H9 (cell line): ENCODE measurements at regions not wholly inside any gene's neighbourhood (a gene's known extent, or its start where the extent isn't known, plus 50 kb on each side); places are given as distances from the start of the nearest gene placed in this dataset.

Source experiments
- DNase-seq: peaks from one replicate; pipeline ENCODE4 v3.0.0-alpha.2; 2017
- H2AFZ ChIP-seq: one replicate; pipeline ENCODE4 v1.6.1; 2013; ENCODE audit warnings: mild to moderate bottlenecking, low read length, control low read depth, moderate library complexity
- H2AK5ac ChIP-seq: 2 replicates; pipeline ENCODE4 v1.6.1; 2013; ENCODE audit warnings: low read length, control low read depth, mixed read lengths; ENCODE audit not compliant: insufficient read length
- H2BK120ac ChIP-seq: one replicate; pipeline ENCODE4 v1.6.1; 2013; ENCODE audit warnings: low read depth, mild to moderate bottlenecking, low read length, control low read depth, inconsistent platforms; ENCODE audit not compliant: poor library complexity, severe bottlenecking
- H2BK12ac ChIP-seq: 2 replicates; pipeline ENCODE4 v1.6.1; 2013; ENCODE audit warnings: low read length, control low read depth, mixed read lengths, low read depth; ENCODE audit not compliant: insufficient read length
- H2BK15ac ChIP-seq: 2 replicates; pipeline ENCODE4 v1.6.1; 2013; ENCODE audit warnings: low read depth, low read length, control low read depth
- H2BK20ac ChIP-seq: one replicate; pipeline ENCODE4 v1.6.1; 2013; ENCODE audit warnings: low read depth, mild to moderate bottlenecking, low read length, control low read depth, inconsistent platforms; ENCODE audit not compliant: poor library complexity, severe bottlenecking
- H2BK5ac ChIP-seq: 2 replicates; pipeline ENCODE4 v1.6.1; 2013; ENCODE audit warnings: low read length, control low read depth, mixed read lengths; ENCODE audit not compliant: insufficient read length
- H3K14ac ChIP-seq: 2 replicates; pipeline ENCODE4 v1.6.1; 2013; ENCODE audit warnings: low read length, control low read depth; ENCODE audit not compliant: insufficient read depth
- H3K18ac ChIP-seq: 2 replicates; pipeline ENCODE4 v1.6.1; 2013; ENCODE audit warnings: low read depth, mild to moderate bottlenecking, mixed read lengths, low read length, control low read depth; ENCODE audit not compliant: insufficient read length
- H3K23ac ChIP-seq: 2 replicates; pipeline ENCODE4 v1.6.1; 2013; ENCODE audit warnings: low read length, control low read depth, mixed read lengths, low read depth; ENCODE audit not compliant: insufficient read length
- H3K23me2 ChIP-seq: 2 replicates; pipeline ENCODE4 v1.6.1; 2013; ENCODE audit warnings: low read depth, mild to moderate bottlenecking, mixed read lengths, low read length, control low read depth; ENCODE audit not compliant: insufficient read length, poor library complexity, severe bottlenecking
- H3K27ac ChIP-seq: 2 replicates; pipeline ENCODE4 v1.5.1; 2013; ENCODE audit warnings: low read length, control low read depth, mixed read lengths, low read depth; ENCODE audit not compliant: insufficient read length
- H3K27me3 ChIP-seq: 2 replicates; pipeline ENCODE4 v1.6.1; 2013; ENCODE audit warnings: low read length, control low read depth, inconsistent platforms; ENCODE audit not compliant: insufficient read depth
- H3K4ac ChIP-seq: 2 replicates; pipeline ENCODE4 v1.6.1; 2013; ENCODE audit warnings: low read depth, mild to moderate bottlenecking, control low read depth, inconsistent platforms, low read length, moderate library complexity
- H3K4me1 ChIP-seq: 2 replicates; pipeline ENCODE4 v1.6.1; 2013; ENCODE audit warnings: low read length, control low read depth, inconsistent platforms; ENCODE audit not compliant: insufficient read depth
- H3K4me2 ChIP-seq: 2 replicates; pipeline ENCODE4 v1.6.1; 2013; ENCODE audit warnings: low read length, control low read depth, mixed read lengths; ENCODE audit not compliant: insufficient read length, insufficient read depth
- H3K56ac ChIP-seq: 2 replicates; pipeline ENCODE4 v1.6.1; 2013; ENCODE audit warnings: low read depth, mild to moderate bottlenecking, mixed read lengths, low read length, control low read depth; ENCODE audit not compliant: insufficient read length
- H3K79me1 ChIP-seq: 2 replicates; pipeline ENCODE4 v1.6.1; 2013; ENCODE audit warnings: low read depth, mild to moderate bottlenecking, moderate library complexity, low read length, control low read depth, inconsistent platforms; ENCODE audit not compliant: insufficient read depth, poor library complexity, severe bottlenecking
- H3K79me2 ChIP-seq: 2 replicates; pipeline ENCODE4 v1.6.1; 2013; ENCODE audit warnings: low read length, control low read depth, inconsistent platforms; ENCODE audit not compliant: insufficient read depth
- H3K9ac ChIP-seq: 2 replicates; pipeline ENCODE4 v1.6.1; 2013; ENCODE audit warnings: low read length, control low read depth, mixed read lengths; ENCODE audit not compliant: insufficient read length; ENCODE audit errors: extremely low read depth
- H3K9me3 ChIP-seq: one replicate; pipeline ENCODE4 v1.6.1; 2013; ENCODE audit warnings: low read depth, low read length, inconsistent platforms; ENCODE audit not compliant: control insufficient read depth
- H3T11ph ChIP-seq: one replicate; pipeline ENCODE4 v1.6.1; 2013; ENCODE audit warnings: mild to moderate bottlenecking, low read length, control low read depth, inconsistent platforms
- H4K20me1 ChIP-seq: one replicate; pipeline ENCODE4 v1.6.1; 2013; ENCODE audit not compliant: control insufficient read depth, insufficient read length, insufficient read depth
- H4K5ac ChIP-seq: 2 replicates; pipeline ENCODE4 v1.6.1; 2013; ENCODE audit warnings: low read depth, mild to moderate bottlenecking, mixed read lengths, low read length, control low read depth; ENCODE audit not compliant: insufficient read length
- H4K8ac ChIP-seq: replicated peaks from 2 replicates; pipeline ENCODE4 v1.6.1; 2013; ENCODE audit warnings: low read length, control low read depth, mixed read lengths, low read depth; ENCODE audit not compliant: insufficient read length
- H4K91ac ChIP-seq: 2 replicates; pipeline ENCODE4 v1.6.1; 2013; ENCODE audit warnings: low read depth, mild to moderate bottlenecking, moderate library complexity, mixed read lengths, low read length, control low read depth; ENCODE audit not compliant: insufficient read length
- H3K27ac Mint-ChIP-seq, 3 experiments: 2 replicates in 2 of 3; 3 replicates in 1 of 3; pipeline ENCODE4 v1.8.0; 2020 to 2021; ENCODE audit warnings: mixed read lengths in 3 of 3, mild to moderate bottlenecking in 1 of 3, moderate library complexity in 1 of 3
- H3K27me3 Mint-ChIP-seq: 2 replicates; pipeline ENCODE4 v1.8.0; 2021; ENCODE audit warnings: low read depth, mild to moderate bottlenecking, moderate library complexity, mixed read lengths
- H3K36me3 Mint-ChIP-seq, 3 experiments: 2 replicates in 2 of 3; 3 replicates in 1 of 3; pipeline ENCODE4 v1.8.0; 2020 to 2021; ENCODE audit warnings: low read depth in 3 of 3, mixed read lengths in 3 of 3; ENCODE audit not compliant: insufficient read depth in 1 of 3
- H3K4me1 Mint-ChIP-seq, 2 experiments: 2 replicates each; pipeline ENCODE4 v1.8.0; 2020; ENCODE audit warnings: mixed read lengths in 2 of 2
- H3K4me3 Mint-ChIP-seq, 2 experiments: 2 replicates in 1 of 2; 3 replicates in 1 of 2; pipeline ENCODE4 v1.8.0; 2020 to 2021; ENCODE audit warnings: mild to moderate bottlenecking in 2 of 2, mixed read lengths in 2 of 2, moderate library complexity in 1 of 2
- H3K9me3 Mint-ChIP-seq, 2 experiments: 2 replicates in 1 of 2; 3 replicates in 1 of 2; pipeline ENCODE4 v1.8.0; 2020; ENCODE audit warnings: mild to moderate bottlenecking in 2 of 2, mixed read lengths in 2 of 2, moderate library complexity in 1 of 2
- WGBS: extraction: QIAGEN DNeasy Blood & Tissue Kit; methylation state at CpG from one replicate; pipeline ENCODE4 v1.1.7; 2013; ENCODE audit warnings: missing lambda C conversion rate, low lambda C conversion rate, mixed read lengths; ENCODE audit not compliant: insufficient read length; ENCODE audit errors: extremely low coverage; 5-methylcytosine and 5-hydroxymethylcytosine counted together
- TF ChIP-seq, protein P1 (sequence below): fragments of 200-600 bp; sonication (generic); conservative IDR thresholded peaks from 3 replicates; pipeline ENCODE4 v1.8.0; 2021; ENCODE audit warnings: antibody characterized with exemption, mild to moderate bottlenecking

DNA sequence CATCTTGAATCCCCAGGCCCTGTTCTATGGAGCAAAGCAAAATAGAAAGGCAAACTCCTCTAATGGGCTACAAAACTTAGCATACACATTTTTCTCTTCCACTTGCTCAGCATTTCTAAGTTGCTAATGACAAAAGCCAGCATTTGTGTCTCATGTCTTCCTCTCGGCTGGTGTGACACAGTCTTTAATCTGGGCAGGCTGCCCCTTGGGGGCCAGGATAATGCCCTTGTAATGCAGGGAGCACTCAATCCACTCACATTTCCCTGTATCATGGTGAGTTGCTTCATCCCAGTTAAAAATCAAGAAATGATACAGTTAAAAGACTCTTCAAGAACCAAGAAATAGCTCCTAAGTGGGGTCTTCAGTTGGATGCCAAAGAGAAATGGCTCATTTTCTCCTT lies 109.1 kb upstream of the FBXO11 start:
- no CpG with 5 or more reads among the region's 1 CpG for WGBS
- Histone ChIP-seq H2BK15ac (no peak overlapping the region), H4K91ac (no peak overlapping the region), H4K20me1 (no peaks in the 10 kb centered on the region), H3K23ac (no peak overlapping the region), H2BK5ac (no peak overlapping the region), H2AK5ac (no peak overlapping the region), H3K4me2 (no peak overlapping the region), H3K4me1 (no peaks in the 10 kb centered on the region), H3K79me1 (no peaks in the 10 kb centered on the region), H3K23me2 (no peaks in the 10 kb centered on the region), H3K27me3 (no peaks in the 10 kb centered on the region), H2BK20ac (no peak overlapping the region), H3K27ac (no peak overlapping the region), H4K8ac (no peak overlapping the region), H4K5ac (no peak overlapping the region), H3K9me3 (no peaks in the 10 kb centered on the region), H3K4ac (no peak overlapping the region), H3K56ac (no peak overlapping the region), H2AFZ (no peak overlapping the region), H3K9ac (no peak overlapping the region), H3K14ac (no peak overlapping the region), H3T11ph (no peak overlapping the region), H2BK120ac (no peak overlapping the region), H3K79me2 (no peaks in the 10 kb centered on the region), H3K18ac (no peak overlapping the region), H2BK12ac (no peak overlapping the region)
- no peak for DNase-seq
- Mint-ChIP-seq H3K27me3 (no peaks in the 10 kb centered on the region), H3K4me3 (no peak overlapping the region), H3K36me3 (peaks cover 0 to 15% (median 0%) of the 10 kb centered on the region in 3 experiments; a peak in 2 of 7 replicates), H3K4me1 (peaks cover 8 to 14% of the 10 kb centered on the region in 2 experiments), H3K27ac (no peak overlapping the region), H3K9me3 (peaks cover 4 to 9% of the 10 kb centered on the region in 2 experiments; a peak in 3 of 5 replicates)
- TF ChIP-seq, protein P1, sequence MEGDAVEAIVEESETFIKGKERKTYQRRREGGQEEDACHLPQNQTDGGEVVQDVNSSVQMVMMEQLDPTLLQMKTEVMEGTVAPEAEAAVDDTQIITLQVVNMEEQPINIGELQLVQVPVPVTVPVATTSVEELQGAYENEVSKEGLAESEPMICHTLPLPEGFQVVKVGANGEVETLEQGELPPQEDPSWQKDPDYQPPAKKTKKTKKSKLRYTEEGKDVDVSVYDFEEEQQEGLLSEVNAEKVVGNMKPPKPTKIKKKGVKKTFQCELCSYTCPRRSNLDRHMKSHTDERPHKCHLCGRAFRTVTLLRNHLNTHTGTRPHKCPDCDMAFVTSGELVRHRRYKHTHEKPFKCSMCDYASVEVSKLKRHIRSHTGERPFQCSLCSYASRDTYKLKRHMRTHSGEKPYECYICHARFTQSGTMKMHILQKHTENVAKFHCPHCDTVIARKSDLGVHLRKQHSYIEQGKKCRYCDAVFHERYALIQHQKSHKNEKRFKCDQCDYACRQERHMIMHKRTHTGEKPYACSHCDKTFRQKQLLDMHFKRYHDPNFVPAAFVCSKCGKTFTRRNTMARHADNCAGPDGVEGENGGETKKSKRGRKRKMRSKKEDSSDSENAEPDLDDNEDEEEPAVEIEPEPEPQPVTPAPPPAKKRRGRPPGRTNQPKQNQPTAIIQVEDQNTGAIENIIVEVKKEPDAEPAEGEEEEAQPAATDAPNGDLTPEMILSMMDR: no peak
